ENCODE measurements at regions not wholly inside any gene's neighbourhood (a gene's known extent, or its start where the extent isn't known, plus 50 kb on each side); places are given as distances from the start of the nearest gene placed in this dataset.

DNA sequence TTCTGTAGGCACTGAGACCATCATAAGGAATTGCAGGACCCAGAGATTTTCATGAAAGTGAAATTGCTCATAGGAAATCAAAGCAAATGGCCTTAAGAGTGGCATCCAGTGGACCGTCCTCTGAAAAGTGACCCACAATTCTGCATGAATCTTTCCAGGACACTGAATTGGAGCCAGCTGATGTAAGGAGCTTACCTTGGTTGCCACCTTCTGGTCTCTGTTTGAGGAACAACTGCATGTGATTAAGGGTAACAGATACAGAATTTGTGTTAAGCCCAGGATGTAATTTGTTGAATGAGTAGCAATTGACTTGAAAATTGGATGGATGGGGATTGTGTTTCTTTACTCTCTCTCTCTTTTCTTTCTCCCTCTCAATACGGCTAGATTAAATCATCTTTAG lies 49.9 kb upstream of the GAS1 start:
- Histone ChIP-seq H3K27ac (ENCODE audit: low read depth, low read length) (no peak overlapping the region), H3K4me3 (ENCODE audit: low read depth, low read length) (no peak overlapping the region), H3K9me3 (ENCODE audit: control insufficient read depth, insufficient read depth, low read length) (no peaks in the 10 kb centered on the region), H3K27me3 (ENCODE audit: control insufficient read depth, insufficient read depth, low read length) (no peaks in the 10 kb centered on the region)
- POLR2A ChIA-PET, result interaction anchor here (0.6 kb wide), 1 partner anchor 36 kb away, joined by 4 read pairs; no protein-coding TSS in a partner anchor
- no peak for DNase-seq (ENCODE audit: low read depth, low spot score)
- TF ChIP-seq, protein P1, sequence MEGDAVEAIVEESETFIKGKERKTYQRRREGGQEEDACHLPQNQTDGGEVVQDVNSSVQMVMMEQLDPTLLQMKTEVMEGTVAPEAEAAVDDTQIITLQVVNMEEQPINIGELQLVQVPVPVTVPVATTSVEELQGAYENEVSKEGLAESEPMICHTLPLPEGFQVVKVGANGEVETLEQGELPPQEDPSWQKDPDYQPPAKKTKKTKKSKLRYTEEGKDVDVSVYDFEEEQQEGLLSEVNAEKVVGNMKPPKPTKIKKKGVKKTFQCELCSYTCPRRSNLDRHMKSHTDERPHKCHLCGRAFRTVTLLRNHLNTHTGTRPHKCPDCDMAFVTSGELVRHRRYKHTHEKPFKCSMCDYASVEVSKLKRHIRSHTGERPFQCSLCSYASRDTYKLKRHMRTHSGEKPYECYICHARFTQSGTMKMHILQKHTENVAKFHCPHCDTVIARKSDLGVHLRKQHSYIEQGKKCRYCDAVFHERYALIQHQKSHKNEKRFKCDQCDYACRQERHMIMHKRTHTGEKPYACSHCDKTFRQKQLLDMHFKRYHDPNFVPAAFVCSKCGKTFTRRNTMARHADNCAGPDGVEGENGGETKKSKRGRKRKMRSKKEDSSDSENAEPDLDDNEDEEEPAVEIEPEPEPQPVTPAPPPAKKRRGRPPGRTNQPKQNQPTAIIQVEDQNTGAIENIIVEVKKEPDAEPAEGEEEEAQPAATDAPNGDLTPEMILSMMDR (IDR thresholded peaks at IDR 0.05; ENCODE audit: low read depth, low read length), result no peak
- CTCF ChIA-PET, result no interaction called here

DNA sequence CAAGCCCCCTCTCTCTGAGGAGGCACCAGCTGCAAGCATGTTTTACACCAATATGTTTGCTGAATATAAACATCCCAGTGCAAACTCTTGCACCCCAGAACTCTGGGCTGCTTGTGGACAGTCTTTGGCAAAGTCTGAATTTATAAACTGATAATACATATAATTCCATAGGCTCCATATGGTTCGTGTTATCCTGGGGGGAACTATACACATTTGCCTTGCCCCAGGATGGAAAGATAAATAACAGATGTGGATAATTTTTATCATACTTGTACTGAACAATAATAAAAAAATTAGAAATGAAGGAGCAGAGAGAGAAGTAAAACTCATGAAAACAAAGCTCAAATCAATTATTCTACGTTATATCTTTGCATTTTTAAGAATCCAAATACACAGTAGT lies 50.6 kb upstream of the GAS1 start:
- H3K27me3 ChIP-seq (ENCODE audit: control insufficient read depth, insufficient read depth, low read length), result no peaks in the 10 kb centered on the region
- H3K9me3 ChIP-seq (ENCODE audit: control insufficient read depth, insufficient read depth, low read length), result no peaks in the 10 kb centered on the region
- no peak for DNase-seq (ENCODE audit: low read depth, low spot score)
- no peak overlapping the region for H3K4me3 ChIP-seq (ENCODE audit: low read depth, low read length)
- ChIA-PET CTCF (no interaction called here), POLR2A (no interaction called here)
- H3K27ac ChIP-seq (ENCODE audit: low read depth, low read length), result no peak overlapping the region
- TF ChIP-seq, protein P1 (IDR thresholded peaks at IDR 0.05; ENCODE audit: low read depth, low read length), result no peak

DNA sequence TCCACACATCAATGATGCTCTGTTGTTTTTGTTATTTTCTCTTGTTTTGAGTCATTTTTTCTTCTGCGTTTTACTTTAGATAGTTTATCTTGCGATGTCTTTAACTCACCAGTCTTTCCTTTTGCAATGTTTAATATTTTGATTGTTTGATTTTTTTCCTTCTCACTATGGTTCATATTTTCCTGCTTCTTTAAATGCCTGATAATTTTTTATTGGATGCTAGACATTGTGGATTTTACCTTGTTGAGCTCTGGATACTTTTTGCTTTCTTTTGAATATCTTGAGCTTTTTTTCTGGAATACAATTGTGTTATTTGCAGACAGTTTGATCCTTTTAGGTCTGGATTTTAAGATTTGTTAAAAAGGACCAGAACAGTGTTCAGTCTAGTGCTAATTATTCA lies 55.2 kb upstream of the GAS1 start:
- no peak overlapping the region for H3K4me3 ChIP-seq (ENCODE audit: low read depth, low read length)
- H3K27me3 ChIP-seq (ENCODE audit: control insufficient read depth, insufficient read depth, low read length), result no peaks in the 10 kb centered on the region
- ChIA-PET POLR2A (no interaction called here), CTCF (interaction anchor here (0.7 to 1.0 kb wide), 2 partner anchors 54 to 516 kb away, joined by 3 to 4 read pairs; no protein-coding TSS in a partner anchor)
- H3K9me3 ChIP-seq (ENCODE audit: control insufficient read depth, insufficient read depth, low read length), result no peaks in the 10 kb centered on the region
- H3K27ac ChIP-seq (ENCODE audit: low read depth, low read length), result no peak overlapping the region
- TF ChIP-seq, protein P1 (IDR thresholded peaks at IDR 0.05; ENCODE audit: low read depth, low read length), result no peak
- no peak for DNase-seq (ENCODE audit: low read depth, low spot score)

DNA sequence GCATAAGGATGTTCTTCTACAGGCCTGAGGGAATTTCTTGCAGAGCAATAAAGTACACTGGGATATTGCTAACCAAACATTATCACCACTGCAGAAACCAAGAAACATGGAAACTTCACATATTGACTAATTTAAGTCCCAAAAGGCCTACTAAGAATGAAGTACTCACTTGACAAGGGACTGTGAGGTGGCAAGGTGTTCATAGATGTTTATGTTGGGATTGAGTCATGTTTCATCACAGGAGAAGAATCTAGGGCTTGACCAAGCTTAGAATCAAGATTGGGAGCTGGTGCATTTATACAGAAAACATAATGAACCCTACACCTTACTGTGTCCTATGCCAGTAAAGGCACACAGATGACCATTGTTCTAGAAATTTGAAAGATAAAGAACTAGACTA lies 56.7 kb upstream of the GAS1 start:
- ChIA-PET POLR2A (no interaction called here), CTCF (no interaction called here)

DNA sequence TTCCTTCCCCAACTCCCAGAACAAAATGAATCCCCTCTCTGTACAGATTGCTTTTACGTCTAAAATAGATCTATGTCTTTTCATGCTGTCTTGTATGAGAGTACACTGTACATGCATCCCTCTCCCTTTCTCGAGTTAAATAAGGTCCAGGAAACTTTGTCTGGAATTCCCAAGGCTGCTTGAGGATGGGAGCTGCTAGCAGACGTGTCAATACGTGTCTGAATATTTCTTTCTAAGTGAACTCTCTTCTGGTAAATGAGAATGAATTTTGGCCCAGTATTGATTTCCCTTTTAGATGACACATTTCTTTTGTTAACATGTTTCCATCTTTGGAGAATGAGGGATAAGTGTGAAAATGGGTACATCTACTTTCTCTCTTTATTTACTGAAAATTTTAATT lies 59.6 kb upstream of the GAS1 start:
- Histone ChIP-seq H3K9me3 (ENCODE audit: control insufficient read depth, insufficient read depth, low read length) (peaks cover 4% of the 10 kb centered on the region; the same call in 1 of the 2 replicates), H3K4me3 (ENCODE audit: low read depth, low read length) (no peak overlapping the region), H3K27me3 (ENCODE audit: control insufficient read depth, insufficient read depth, low read length) (no peaks in the 10 kb centered on the region), H3K27ac (ENCODE audit: low read depth, low read length) (no peak overlapping the region)
- POLR2A ChIA-PET, result no interaction called here
- CTCF ChIA-PET, result no interaction called here
- TF ChIP-seq, protein P1 (IDR thresholded peaks at IDR 0.05; ENCODE audit: low read depth, low read length), result no peak
- DNase-seq (ENCODE audit: low read depth, low spot score), result no peak

More for the DNA sequence above, 56.7 kb upstream of the GAS1 start:
- DNase-seq (ENCODE audit: low read depth, low spot score), result no peak
- Histone ChIP-seq H3K27me3 (ENCODE audit: control insufficient read depth, insufficient read depth, low read length) (no peaks in the 10 kb centered on the region), H3K27ac (ENCODE audit: low read depth, low read length) (no peak overlapping the region), H3K9me3 (ENCODE audit: control insufficient read depth, insufficient read depth, low read length) (no peaks in the 10 kb centered on the region), H3K4me3 (ENCODE audit: low read depth, low read length) (no peak overlapping the region)
- TF ChIP-seq, protein P1 (IDR thresholded peaks at IDR 0.05; ENCODE audit: low read depth, low read length), result no peak
